GM13977 (cell line): ENCODE measurements at regions not wholly inside any gene's neighbourhood (a gene's known extent, or its start where the extent isn't known, plus 50 kb on each side); places are given as distances from the start of the nearest gene placed in this dataset.

Experiments
- DNase-seq: peaks from one replicate; pipeline ENCODE4 v3.0.0; 2012; ENCODE audit warnings: low spot score
- in situ Hi-C: fragments of 300-500 bp; cut with MboI; formaldehyde crosslinking; loops from one replicate; pipeline ENCODE4 v1.12.0; 2022; ENCODE audit warnings: low sequenced_read_pairs, low pct_unique_long_range_greater_than_20kb, mixed read lengths, inconsistent platforms; ENCODE audit not compliant: unreplicated experiment
- TF ChIP-seq, protein P1 (sequence below): IDR thresholded peaks from 2 replicates; pipeline ENCODE4 v1.5.1; 2012; ENCODE audit warnings: mild to moderate bottlenecking, control low read depth; ENCODE audit not compliant: insufficient read depth; ENCODE audit errors: extremely low read depth, missing control alignments

DNA sequence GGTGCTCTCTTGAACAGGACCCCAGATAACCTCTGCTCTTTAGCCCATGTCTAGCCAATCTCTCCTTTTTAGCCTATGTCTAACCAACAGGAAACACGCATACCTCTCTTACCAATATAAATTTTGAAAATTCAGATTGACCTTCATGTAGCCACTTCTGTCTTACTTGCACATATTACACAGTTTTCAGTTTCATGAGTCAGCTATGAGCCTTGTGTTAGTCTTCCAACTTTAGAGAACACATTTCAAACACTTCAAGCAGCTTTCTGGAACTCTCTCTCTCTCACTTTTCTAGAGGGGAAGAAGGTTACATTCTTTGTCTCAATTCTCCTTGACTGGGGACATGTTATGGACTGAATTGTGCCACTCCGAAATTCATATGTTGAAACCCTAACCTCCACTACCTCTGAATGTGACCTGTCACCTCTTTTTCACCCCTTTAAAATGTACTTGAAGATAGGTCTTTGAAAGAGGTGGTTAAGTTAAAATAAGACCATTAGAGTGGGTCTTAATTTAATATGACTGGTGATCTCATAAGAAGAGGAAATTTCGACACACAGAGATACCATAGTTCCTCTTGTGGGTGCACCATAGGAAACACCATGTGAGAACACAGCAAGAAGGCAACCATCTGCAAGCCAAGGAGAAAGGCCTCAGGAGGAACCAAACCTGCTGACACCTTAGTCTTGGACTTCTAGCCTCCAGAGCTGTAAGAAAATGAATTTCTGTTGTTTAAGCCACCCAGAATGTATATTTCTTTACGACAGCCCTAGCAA lies 480.3 kb upstream of the ALCAM start:
- TF ChIP-seq, protein P1, sequence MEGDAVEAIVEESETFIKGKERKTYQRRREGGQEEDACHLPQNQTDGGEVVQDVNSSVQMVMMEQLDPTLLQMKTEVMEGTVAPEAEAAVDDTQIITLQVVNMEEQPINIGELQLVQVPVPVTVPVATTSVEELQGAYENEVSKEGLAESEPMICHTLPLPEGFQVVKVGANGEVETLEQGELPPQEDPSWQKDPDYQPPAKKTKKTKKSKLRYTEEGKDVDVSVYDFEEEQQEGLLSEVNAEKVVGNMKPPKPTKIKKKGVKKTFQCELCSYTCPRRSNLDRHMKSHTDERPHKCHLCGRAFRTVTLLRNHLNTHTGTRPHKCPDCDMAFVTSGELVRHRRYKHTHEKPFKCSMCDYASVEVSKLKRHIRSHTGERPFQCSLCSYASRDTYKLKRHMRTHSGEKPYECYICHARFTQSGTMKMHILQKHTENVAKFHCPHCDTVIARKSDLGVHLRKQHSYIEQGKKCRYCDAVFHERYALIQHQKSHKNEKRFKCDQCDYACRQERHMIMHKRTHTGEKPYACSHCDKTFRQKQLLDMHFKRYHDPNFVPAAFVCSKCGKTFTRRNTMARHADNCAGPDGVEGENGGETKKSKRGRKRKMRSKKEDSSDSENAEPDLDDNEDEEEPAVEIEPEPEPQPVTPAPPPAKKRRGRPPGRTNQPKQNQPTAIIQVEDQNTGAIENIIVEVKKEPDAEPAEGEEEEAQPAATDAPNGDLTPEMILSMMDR: no peak
- no peak for DNase-seq
- in situ Hi-C loops: no loop called here

- in situ Hi-C loops: no loop called here
- TF ChIP-seq, protein P1: no peak
- DNase-seq: no peak
Measured at GRCh38 chr3:104887069-104887468, 479.6 kb upstream of the ALCAM start.

- no peak for DNase-seq
- TF ChIP-seq, protein P1: no peak
- in situ Hi-C loops: no loop called here
Measured at GRCh38 chr3:104887619-104888018, 479.1 kb upstream of the ALCAM start.

DNA sequence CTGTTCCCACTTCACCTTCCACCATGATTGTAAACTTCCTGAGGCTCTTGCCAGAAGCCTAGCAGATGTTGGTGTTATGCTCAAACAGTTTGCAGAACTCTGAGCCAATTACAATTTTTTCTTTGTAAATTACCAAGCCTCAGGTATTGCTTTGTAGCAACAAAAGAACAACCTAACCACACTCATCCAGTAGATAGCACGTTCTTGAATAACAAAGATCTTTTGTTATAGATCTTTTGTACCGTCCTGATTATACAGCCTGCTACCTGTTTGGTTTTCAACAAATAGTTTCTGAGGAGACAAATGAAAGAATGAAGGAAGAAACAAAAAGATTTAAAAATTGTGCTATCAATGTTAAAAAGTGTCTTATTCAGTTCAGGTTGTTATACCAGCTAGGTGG lies 474.7 kb upstream of the ALCAM start:
- DNase-seq: no peak
- TF ChIP-seq, protein P1: no peak
- in situ Hi-C loops: no loop called here

GRCh38 chr3:104896624-104897023 lies 470.1 kb upstream of the ALCAM start:
- TF ChIP-seq, protein P1: no peak
- in situ Hi-C loops: no loop called here
- no peak for DNase-seq

DNA sequence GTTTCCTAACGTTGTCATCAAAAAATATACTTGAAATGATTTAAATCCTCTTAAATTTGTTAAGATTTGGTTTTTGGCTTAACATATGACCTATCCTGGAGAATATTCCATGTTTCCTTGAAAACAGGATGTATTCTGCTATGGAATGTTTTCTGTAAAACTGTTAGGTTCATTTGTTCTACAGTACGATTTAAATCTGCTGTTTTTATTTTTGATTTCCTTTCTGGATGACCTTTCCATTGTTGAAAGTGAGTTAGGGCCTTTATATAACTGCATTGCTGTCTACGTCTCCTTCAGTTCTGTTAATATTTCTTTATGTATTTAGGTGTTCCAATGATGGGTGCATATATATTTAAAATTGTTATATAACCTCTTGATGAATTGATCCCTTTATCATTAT lies 465.3 kb upstream of the ALCAM start:
- in situ Hi-C loops: no loop called here
- TF ChIP-seq, protein P1: no peak
- DNase-seq: no peak

DNA sequence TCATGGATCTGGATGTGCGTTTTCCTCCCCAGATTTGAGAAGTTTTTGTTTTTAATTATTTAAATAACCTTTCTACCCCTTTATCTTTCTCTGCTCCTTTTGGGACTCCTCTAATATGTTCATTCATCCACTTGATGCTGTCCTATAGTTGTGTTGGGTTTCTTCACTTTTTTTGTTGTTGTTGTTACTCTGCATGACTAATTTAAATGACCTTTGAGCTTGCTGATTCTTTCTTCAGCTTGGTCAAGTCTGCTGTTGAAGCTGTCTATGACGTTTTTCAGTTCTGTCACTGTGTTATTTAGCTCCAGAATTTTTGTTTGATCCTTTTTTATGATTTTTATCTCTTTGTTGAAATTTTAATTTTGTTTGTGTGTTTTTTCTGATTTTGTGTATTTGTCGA lies 463.6 kb upstream of the ALCAM start:
- TF ChIP-seq, protein P1: no peak
- in situ Hi-C loops: no loop called here
- DNase-seq: no peak
